HepG2 (cell line): ENCODE measurements at regions not wholly inside any gene's neighbourhood (a gene's known extent, or its start where the extent isn't known, plus 50 kb on each side); places are given as distances from the start of the nearest gene placed in this dataset.
A peak's percentile ranks its signal among the peaks of the same experiment; 100 is the strongest.

Experiments used
- ATAC-seq: fragments of 200-7000 bp; cut with Tn5 transposase; 3 replicates; pipeline ENCODE4 v1.9.1; 2020; ENCODE audit warnings: mild to moderate bottlenecking, moderate library complexity
- BruUV-seq: library from RNA; stranded (reverse); fragments of 400-500 nt; replicated peaks from 2 replicates; lab custom pipeline; 2021; lab: Mats Ljungman, UMichigan
- CTCF ChIA-PET: fragments of 300-600 bp; formaldehyde crosslinking; extraction: SDS; loops from one replicate; lab custom pipeline; 2021; ENCODE audit warnings: low total read pairs, inconsistent platforms, low intra/inter-chr PET ratio; lab: Yijun Ruan, JAX
- POLR2A ChIA-PET: fragments of 350-600 bp; sonication (Branson Sonifier 250); formaldehyde crosslinking; loops from one replicate; lab custom pipeline; 2020; ENCODE audit warnings: antibody characterized with exemption, inconsistent platforms; lab: Yijun Ruan, JAX
- DNase-seq: peaks from one replicate; pipeline ENCODE4 v3.0.0-alpha.2; 2015; ENCODE audit warnings: low spot score
- FAIRE-seq: peaks from 3 replicates; lab custom pipeline; 2011; peaks lifted over from hg19 to GRCh38; lab: Jason Lieb, UNC
- H2AFZ ChIP-seq: one replicate; pipeline ENCODE4 v1.6.1; 2011; ENCODE audit warnings: low read length, inconsistent platforms
- H3K27ac ChIP-seq: fragments of 300-600 bp; 3 replicates; pipeline ENCODE4 v1.8.0; 2011; ENCODE audit warnings: mixed run types, mild to moderate bottlenecking, mixed read lengths, low read length, inconsistent platforms; ENCODE audit not compliant: insufficient read depth; ENCODE audit errors: extremely low read length
- H3K27me3 ChIP-seq, 2 experiments: fragments of 200-600 bp in 1 of 2; 2 replicates in 1 of 2; 3 replicates in 1 of 2; pipeline versions ENCODE4 v1.6.0 to v1.8.0; 2011; ENCODE audit warnings: low read length in 2 of 2, mild to moderate bottlenecking in 2 of 2, moderate library complexity in 2 of 2, inconsistent platforms in 1 of 2; ENCODE audit not compliant: insufficient read depth in 2 of 2, control insufficient read depth in 1 of 2
- H3K36me3 ChIP-seq, 2 experiments: fragments of 200-600 bp in 1 of 2; replicated peaks in 1 of 2; 2 replicates in 1 of 2; 3 replicates in 1 of 2; pipeline versions ENCODE4 v1.5.1 to v1.8.0; 2011; ENCODE audit warnings: low read length in 2 of 2, inconsistent platforms in 1 of 2; ENCODE audit not compliant: insufficient read depth in 2 of 2, control insufficient read depth in 1 of 2
- H3K4me1 ChIP-seq: 2 replicates; pipeline ENCODE4 v1.5.1; 2012; ENCODE audit warnings: low read length, inconsistent platforms; ENCODE audit not compliant: insufficient read depth
- H3K4me2 ChIP-seq: 2 replicates; pipeline ENCODE4 v1.6.0; 2011; ENCODE audit warnings: low read depth, low read length, inconsistent platforms
- H3K4me3 ChIP-seq, 3 experiments: fragments of 200-600 bp in 1 of 3; sonication (generic), shearing (Covaris generic) in 1 of 3; replicated peaks in 1 of 3; 2 replicates each; pipeline ENCODE4 v1.5.1; 2011 to 2016; ENCODE audit warnings: low read length in 3 of 3, inconsistent platforms in 2 of 3, low read depth in 2 of 3, mild to moderate bottlenecking in 2 of 3, control low read depth in 1 of 3, mixed read lengths in 1 of 3; ENCODE audit not compliant: insufficient read depth in 1 of 3
- H3K79me2 ChIP-seq: one replicate; pipeline ENCODE4 v1.6.1; 2011; ENCODE audit warnings: low read length, inconsistent platforms; ENCODE audit not compliant: insufficient read depth
- H3K9ac ChIP-seq: 2 replicates; pipeline ENCODE4 v1.6.0; 2011; ENCODE audit warnings: mild to moderate bottlenecking, low read depth, low read length, inconsistent platforms; ENCODE audit not compliant: insufficient read depth
- H3K9me3 ChIP-seq: 2 replicates; pipeline ENCODE4 v1.5.1; 2012; ENCODE audit warnings: mild to moderate bottlenecking, low read length
- H4K20me1 ChIP-seq: 2 replicates; pipeline ENCODE4 v1.6.0; 2011; ENCODE audit warnings: inconsistent platforms, mild to moderate bottlenecking, low read length, moderate library complexity; ENCODE audit not compliant: insufficient read depth
- AGO2 ChIP-seq: fragments of 200-400 bp; formaldehyde crosslinking; optimal IDR thresholded peaks from 2 replicates; pipeline ENCODE3; 2017; ENCODE audit warnings: mild to moderate bottlenecking, low read depth, low read length, moderate library complexity
- ATF7 ChIP-seq, 2 experiments: fragments of 450-650 bp in 1 of 2; sonication (generic) in 1 of 2; formaldehyde crosslinking in 1 of 2; IDR thresholded peaks; 2 replicates each; pipeline versions ENCODE4 v1.4.0 to v1.6.1; 2016 to 2020; ENCODE audit warnings: antibody characterized with exemption in 1 of 2, mild to moderate bottlenecking in 1 of 2, missing genetic modification reagents in 1 of 2
- CREB1 ChIP-seq, 2 experiments: fragments of 450-650 bp in 1 of 2; IDR thresholded peaks; 2 replicates each; pipeline ENCODE4 v1.6.1; 2016 to 2017; ENCODE audit warnings: control low read depth in 1 of 2, mild to moderate bottlenecking in 1 of 2, missing compliant biosample characterization in 1 of 2, missing genetic modification characterization in 1 of 2
- HOXA3 ChIP-seq: sonication (generic); formaldehyde crosslinking; IDR thresholded peaks from 2 replicates; pipeline ENCODE4 v1.5.0; 2020; ENCODE audit warnings: missing genetic modification reagents
- ZNF629 ChIP-seq: sonication (generic); formaldehyde crosslinking; conservative IDR thresholded peaks from 2 replicates; pipeline ENCODE4 v1.5.0; 2020; ENCODE audit warnings: missing genetic modification reagents
- WGBS: methylation state at CpG from one replicate; pipeline ENCODE4 v1.1.6; 2017; ENCODE audit warnings: low lambda C conversion rate; 5-methylcytosine and 5-hydroxymethylcytosine counted together
- in situ Hi-C: cut with HindIII; loops from 2 replicates; pipeline ENCODE4 v1.10.0; 2017; ENCODE audit warnings: low pct_unique_long_range_greater_than_20kb; ENCODE audit not compliant: extremely low pct_ligation_motif_present
- intact Hi-C: fragments of 100-400 bp; cut with micrococcal nuclease; formaldehyde crosslinking; loops from one replicate; pipeline ENCODE4 v1.10.0; 2022; ENCODE audit not compliant: unreplicated experiment
- TF ChIP-seq, protein P1 (sequence below): sonication (generic); formaldehyde crosslinking; IDR thresholded peaks from 2 replicates; pipeline ENCODE4 v1.5.0; 2020; ENCODE audit warnings: missing genetic modification reagents, mild to moderate bottlenecking, borderline replicate concordance

DNA sequence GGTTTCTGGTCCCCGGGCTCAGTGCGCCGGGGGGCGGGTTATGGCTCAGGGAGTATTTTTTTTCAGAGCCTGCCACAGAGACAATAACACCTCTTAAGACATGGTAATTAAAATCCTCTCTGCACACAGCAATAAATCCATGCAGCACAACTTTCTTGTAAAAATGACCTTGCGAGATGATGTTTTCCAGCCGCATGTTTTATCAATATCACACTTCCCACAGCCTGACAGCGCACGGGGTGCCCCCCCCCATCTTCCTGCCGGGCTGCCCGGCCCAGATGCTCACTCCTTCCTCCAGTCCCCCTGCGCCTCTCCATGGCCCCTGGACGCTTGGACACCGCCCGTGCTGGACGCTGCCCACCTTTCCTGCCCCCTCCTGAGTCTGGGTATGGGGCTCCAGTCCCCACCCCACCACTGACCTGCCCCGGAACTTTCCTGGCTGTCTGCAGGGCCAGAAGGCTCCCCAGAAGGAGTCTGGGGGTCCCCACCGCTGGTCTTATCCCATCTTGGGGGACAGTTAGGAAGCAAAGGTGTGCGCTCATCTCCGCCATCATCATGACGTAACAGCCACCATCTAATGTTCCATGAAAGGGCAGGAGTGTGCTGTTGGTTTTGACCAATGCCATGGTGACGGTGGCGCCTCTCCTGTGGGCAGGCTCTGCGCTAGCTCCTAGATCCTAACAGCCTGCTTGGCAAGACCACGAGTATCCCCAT, 182.9 kb downstream of the KIF26A start:
- Histone ChIP-seq H3K9me3 (no peaks in the 10 kb centered on the region), H4K20me1 (no peaks in the 10 kb centered on the region), H3K4me2 (no peak overlapping the region), H3K27me3 (peaks cover 10 to 51% of the 10 kb centered on the region in 2 experiments; a peak in 4 of 5 replicates), H3K79me2 (no peaks in the 10 kb centered on the region), H3K4me3 (no peak overlapping the region), H3K36me3 (no peaks in the 10 kb centered on the region), H3K27ac (no peak overlapping the region), H2AFZ (no peak overlapping the region), H3K4me1 (no peaks in the 10 kb centered on the region), H3K9ac (no peak overlapping the region)
- in situ Hi-C loops = no loop called here
- BruUV-seq = no TSS peak
- ATAC-seq (no peak), DNase-seq (no peak), FAIRE-seq (no peak)
- intact Hi-C loops = no loop called here
- TF ChIP-seq ATF7 (IDR thresholded peaks at IDR 0.05) = 0 out of 2 replicates have a peak, but pooled peaks have one; percentile 4
- no peak for TF ChIP-seq ATF7 (CRISPR knock-in tag; IDR thresholded peaks at IDR 0.05)
- TF ChIP-seq, protein P1, sequence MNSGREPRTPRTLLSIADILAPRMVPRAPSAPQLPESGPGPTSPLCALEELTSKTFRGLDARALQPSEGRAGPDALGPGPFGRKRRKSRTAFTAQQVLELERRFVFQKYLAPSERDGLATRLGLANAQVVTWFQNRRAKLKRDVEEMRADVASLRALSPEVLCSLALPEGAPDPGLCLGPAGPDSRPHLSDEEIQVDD = no peak
- no peak for TF ChIP-seq HOXA3 (CRISPR knock-in tag)
- TF ChIP-seq CREB1 (IDR thresholded peaks at IDR 0.05) = peak; percentile 57; the same call in 1 of the 2 replicates
- no peak for TF ChIP-seq CREB1 (CRISPR knock-in tag; IDR thresholded peaks at IDR 0.05)
- ChIA-PET CTCF (no interaction called here), POLR2A (no interaction called here)
- 24% methylated on average over 16 of the region's 24 CpGs for WGBS

GRCh38 chr14:104321802-104322130, 183.4 kb downstream of the KIF26A start:
- in situ Hi-C loops = no loop called here
- intact Hi-C loops = no loop called here
- FAIRE-seq (no peak), ATAC-seq (no peak), DNase-seq (no peak)
- TF ChIP-seq ZNF629 (0 out of 2 replicates have a peak, but pooled peaks have one; percentile 15), AGO2 (no peak)
- no peaks in the 10 kb centered on the region for H4K20me1 ChIP-seq
- CTCF ChIA-PET = no interaction called here
- H3K9ac ChIP-seq = no peak overlapping the region
- H3K27ac ChIP-seq = no peak overlapping the region
- H3K27me3 ChIP-seq = peaks cover 9 to 50% of the 10 kb centered on the region in 2 experiments; a peak in 4 of 5 replicates
- no TSS peak for BruUV-seq
- H3K79me2 ChIP-seq = no peaks in the 10 kb centered on the region
- H3K36me3 ChIP-seq = no peaks in the 10 kb centered on the region
- H3K4me3 ChIP-seq = no peak overlapping the region
- POLR2A ChIA-PET = no interaction called here
- H3K4me2 ChIP-seq = no peak overlapping the region
- WGBS = 0% methylated on average over 1 of the region's 11 CpGs
- no peaks in the 10 kb centered on the region for H3K4me1 ChIP-seq
- H2AFZ ChIP-seq = no peak overlapping the region
- no peaks in the 10 kb centered on the region for H3K9me3 ChIP-seq
